CD14-positive monocyte (primary cell): ENCODE measurements at regions not wholly inside any gene's neighbourhood (a gene's known extent, or its start where the extent isn't known, plus 50 kb on each side); places are given as distances from the start of the nearest gene placed in this dataset.

Source experiments
- DNase-seq, 3 donors: peaks; one replicate each; pipeline ENCODE4 v3.0.0-alpha.2; 2011 to 2022
- H2AFZ ChIP-seq: 2 replicates; pipeline ENCODE4 v1.6.0; 2012; ENCODE audit warnings: mild to moderate bottlenecking, low read depth, low read length, inconsistent platforms; ENCODE audit not compliant: insufficient read depth, poor library complexity, severe bottlenecking
- H3K27ac ChIP-seq, 2 donors: 1 replicate in 1 of 2; 2 replicates in 1 of 2; pipeline ENCODE4 v1.5.1; 2012 to 2013; ENCODE audit warnings: low read length in 2 of 2, control low read depth in 1 of 2, inconsistent platforms in 1 of 2, low read depth in 1 of 2, mild to moderate bottlenecking in 1 of 2
- H3K27me3 ChIP-seq, 2 donors: one replicate each; pipeline versions ENCODE4 v1.6.0 to v1.6.1; 2011 to 2013; ENCODE audit warnings: low read length in 2 of 2; ENCODE audit not compliant: control insufficient read depth in 2 of 2, insufficient read depth in 2 of 2
- H3K36me3 ChIP-seq, 2 donors: replicated peaks in 1 of 2; 1 replicate in 1 of 2; 2 replicates in 1 of 2; pipeline versions ENCODE4 v1.5.1 to v1.6.1; 2012 to 2013; ENCODE audit warnings: low read length in 2 of 2, control low read depth in 1 of 2, inconsistent platforms in 1 of 2, mild to moderate bottlenecking in 1 of 2; ENCODE audit not compliant: insufficient read depth in 2 of 2, control insufficient read depth in 1 of 2
- H3K4me1 ChIP-seq, 2 donors: 1 replicate in 1 of 2; 2 replicates in 1 of 2; pipeline versions ENCODE4 v1.5.1 to v1.6.1; 2012 to 2013; ENCODE audit warnings: low read length in 2 of 2, control low read depth in 1 of 2, inconsistent platforms in 1 of 2, mild to moderate bottlenecking in 1 of 2, moderate library complexity in 1 of 2; ENCODE audit not compliant: insufficient read depth in 2 of 2, control insufficient read depth in 1 of 2
- H3K4me2 ChIP-seq: replicated peaks from 2 replicates; pipeline ENCODE3; 2012; ENCODE audit warnings: low read length, moderate library complexity, mild to moderate bottlenecking; ENCODE audit not compliant: poor library complexity, severe bottlenecking; ENCODE audit errors: extremely low read depth
- H3K4me3 ChIP-seq, 3 experiments: fragments of 200-600 bp in 1 of 3; sonication (generic) in 1 of 3; replicated peaks in 1 of 3; 1 replicate in 2 of 3; 2 replicates in 1 of 3; pipeline ENCODE4 v1.5.1; 2011 to 2013; ENCODE audit warnings: low read length in 3 of 3, mild to moderate bottlenecking in 3 of 3, control low read depth in 2 of 3, low read depth in 2 of 3, inconsistent platforms in 1 of 3, moderate library complexity in 1 of 3
- H3K79me2 ChIP-seq: 2 replicates; pipeline ENCODE4 v1.6.0; 2012; ENCODE audit warnings: mild to moderate bottlenecking, control low read depth, inconsistent platforms, low read length, moderate library complexity; ENCODE audit not compliant: insufficient read depth
- H3K9ac ChIP-seq: 2 replicates; pipeline ENCODE4 v1.6.0; 2017; ENCODE audit warnings: low read length, mild to moderate bottlenecking; ENCODE audit not compliant: insufficient read depth, poor library complexity, severe bottlenecking
- H3K9me3 ChIP-seq, 2 donors: replicated peaks in 1 of 2; 1 replicate in 1 of 2; 2 replicates in 1 of 2; pipeline versions ENCODE4 v1.5.1 to v1.6.1; 2012 to 2013; ENCODE audit warnings: low read length in 2 of 2, control low read depth in 1 of 2; ENCODE audit not compliant: control insufficient read depth in 1 of 2, insufficient read depth in 1 of 2
- H4K20me1 ChIP-seq: 2 replicates; pipeline ENCODE4 v1.6.0; 2012; ENCODE audit warnings: mild to moderate bottlenecking, low read length, control low read depth, moderate library complexity; ENCODE audit not compliant: insufficient read depth
- H3K27ac Mint-ChIP-seq, 7 donors: one replicate each; pipeline ENCODE4 v1.8.0; 2020; ENCODE audit warnings: mild to moderate bottlenecking in 7 of 7, mixed read lengths in 7 of 7, moderate library complexity in 6 of 7, inconsistent platforms in 2 of 7
- H3K27me3 Mint-ChIP-seq, 3 donors: one replicate each; pipeline ENCODE4 v1.8.0; 2021 to 2022; ENCODE audit warnings: low read depth in 3 of 3, mild to moderate bottlenecking in 3 of 3, mixed read lengths in 3 of 3, moderate library complexity in 3 of 3, inconsistent platforms in 1 of 3
- H3K36me3 Mint-ChIP-seq, 2 donors: one replicate each; pipeline ENCODE4 v1.8.0; 2020; ENCODE audit warnings: mixed read lengths in 2 of 2, inconsistent platforms in 1 of 2, mild to moderate bottlenecking in 1 of 2
- H3K4me1 Mint-ChIP-seq: one replicate; pipeline ENCODE4 v1.8.0; 2020; ENCODE audit warnings: mild to moderate bottlenecking, mixed read lengths
- H3K4me3 Mint-ChIP-seq, 2 donors: one replicate each; pipeline ENCODE4 v1.8.0; 2020; ENCODE audit warnings: mild to moderate bottlenecking in 2 of 2, mixed read lengths in 2 of 2, moderate library complexity in 1 of 2
- H3K9me3 Mint-ChIP-seq, 7 donors: one replicate each; pipeline ENCODE4 v1.8.0; 2020 to 2022; ENCODE audit warnings: mixed read lengths in 7 of 7, mild to moderate bottlenecking in 6 of 7, moderate library complexity in 6 of 7, inconsistent platforms in 2 of 7
- CTCF ChIP-seq: fragments of 200-600 bp; IDR thresholded peaks from one replicate; pipeline ENCODE4 v1.8.0; 2022; ENCODE audit warnings: antibody characterized with exemption, mild to moderate bottlenecking
- WGBS: methylation state at CpG from one replicate; pipeline ENCODE4 v1.1.5; 2013; ENCODE audit warnings: missing lambda C conversion rate; ENCODE audit not compliant: insufficient coverage; 5-methylcytosine and 5-hydroxymethylcytosine counted together
- intact Hi-C, 2 donors: fragments of 100-400 bp; cut with micrococcal nuclease; formaldehyde crosslinking; loops; one replicate each; pipeline versions ENCODE4 v1.15.0 to v1.15.1; 2023

- TF ChIP-seq CTCF, result no peak
- no CpG with 5 or more reads among the region's 1 CpG for WGBS
- no peak overlapping the region for H2AFZ ChIP-seq
These were observed 155.0 kb upstream of the HNMT start for GRCh38 chr2:137809252-137809651.

GRCh38 chr2:137809837-137810236 lies 154.4 kb upstream of the HNMT start:
- Mint-ChIP-seq H3K4me1 (no peaks in the 10 kb centered on the region), H3K27me3 (no peaks in the 10 kb centered on the region), H3K9me3 (peaks cover 0 to 2% (median 0%) of the 10 kb centered on the region in 7 donors), H3K4me3 (no peak overlapping the region), H3K27ac (no peak overlapping the region), H3K36me3 (no peaks in the 10 kb centered on the region)
- no peak overlapping the region for H3K4me2 ChIP-seq
- DNase-seq, result no peak
- no peak overlapping the region for H3K9ac ChIP-seq
- H3K79me2 ChIP-seq, result no peaks in the 10 kb centered on the region
- no peak for TF ChIP-seq CTCF
- no peaks in the 10 kb centered on the region for H3K36me3 ChIP-seq
- H3K27ac ChIP-seq, result no peak overlapping the region
- 80% methylated on average over 1 of the region's 1 CpG for WGBS
- intact Hi-C loops, result no loop called here
- no peaks in the 10 kb centered on the region for H3K4me1 ChIP-seq
- H3K27me3 ChIP-seq, result no peaks in the 10 kb centered on the region
- no peak overlapping the region for H2AFZ ChIP-seq
- H3K9me3 ChIP-seq, result peaks cover 0 to 5% of the 10 kb centered on the region in 2 donors
- no peak overlapping the region for H3K4me3 ChIP-seq
- H4K20me1 ChIP-seq, result no peaks in the 10 kb centered on the region

More at GRCh38 chr2:137809252-137809651, 155.0 kb upstream of the HNMT start:
- peaks cover 0 to 5% of the 10 kb centered on the region in 2 donors for H3K9me3 ChIP-seq
- H3K36me3 ChIP-seq, result no peaks in the 10 kb centered on the region
- H3K4me1 Mint-ChIP-seq, result no peaks in the 10 kb centered on the region
- H3K27me3 Mint-ChIP-seq, result no peaks in the 10 kb centered on the region
- H3K27ac Mint-ChIP-seq, result no peak overlapping the region
- no peak overlapping the region for H3K27ac ChIP-seq
- H3K27me3 ChIP-seq, result no peaks in the 10 kb centered on the region
- H3K4me3 Mint-ChIP-seq, result no peak overlapping the region
- no peaks in the 10 kb centered on the region for H3K36me3 Mint-ChIP-seq
- no peak overlapping the region for H3K4me3 ChIP-seq
- peaks cover 0 to 2% (median 0%) of the 10 kb centered on the region in 7 donors for H3K9me3 Mint-ChIP-seq
- H3K4me1 ChIP-seq, result no peaks in the 10 kb centered on the region
- no peaks in the 10 kb centered on the region for H4K20me1 ChIP-seq
- intact Hi-C loops, result no loop called here
- no peak for DNase-seq
- H3K9ac ChIP-seq, result no peak overlapping the region
- no peak overlapping the region for H3K4me2 ChIP-seq
- no peaks in the 10 kb centered on the region for H3K79me2 ChIP-seq
